Activated CD8-positive, alpha-beta memory T cell treated with anti-CD3 and anti-CD28 coated beads, Interleukin-2, amount 50 U/mL, for 48 hours (primary cell): ENCODE measurements at regions not wholly inside any gene's neighbourhood (a gene's known extent, or its start where the extent isn't known, plus 50 kb on each side); places are given as distances from the start of the nearest gene placed in this dataset.

Source experiments
- DNase-seq: peaks from one replicate; pipeline ENCODE4 v3.0.0-alpha.2; 2020

- DNase-seq: no peak
Observed at GRCh38 chr1:175894581-175894980, 151.2 kb upstream of the TNR start.

DNA sequence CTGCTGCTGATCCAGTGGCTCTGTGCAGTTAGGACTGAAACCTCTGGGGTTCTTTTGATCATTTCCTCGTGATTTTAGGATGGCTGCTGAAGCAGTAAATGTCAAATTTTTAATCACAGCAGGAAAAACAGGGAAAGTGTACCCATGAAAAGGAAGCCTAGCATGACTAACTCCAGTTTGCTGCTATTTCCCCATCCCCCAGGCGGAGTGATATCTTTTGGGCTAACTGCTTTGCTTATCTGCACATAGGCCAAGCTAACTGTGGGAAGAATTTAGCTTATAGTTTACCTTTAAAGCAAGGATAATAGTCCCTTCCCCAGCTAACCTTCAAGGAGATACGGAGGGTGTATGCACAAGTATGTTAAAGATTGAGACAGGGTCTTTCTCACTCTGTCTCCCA lies 149.8 kb upstream of the TNR start:
- no peak for DNase-seq

DNA sequence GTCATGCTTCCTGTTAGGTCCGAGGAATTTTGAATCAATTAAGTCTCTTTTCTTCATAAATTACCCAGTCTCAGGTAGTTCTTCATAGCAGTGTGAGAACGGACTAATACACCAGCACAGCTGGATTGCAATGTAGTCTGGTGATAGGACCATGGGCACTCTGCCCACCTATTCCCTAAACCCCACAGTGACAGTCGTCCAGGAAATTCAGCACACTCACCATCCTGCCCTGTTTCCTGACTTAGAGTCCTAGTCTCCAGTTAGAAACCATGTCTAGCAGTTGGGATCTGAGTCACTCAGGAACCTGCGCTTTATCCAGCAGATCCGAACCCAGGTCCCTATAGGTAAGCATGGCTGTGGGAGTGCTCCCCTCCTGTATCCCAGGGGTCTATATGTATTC lies 149.3 kb upstream of the TNR start:
- DNase-seq: peak; percentile 15

- peak; percentile 34 for DNase-seq
Observed at GRCh38 chr1:175891783-175892309, 148.5 kb upstream of the TNR start.

- DNase-seq: peak; percentile 13
Observed at GRCh38 chr1:175890958-175891357, 147.6 kb upstream of the TNR start.

GRCh38 chr1:175889848-175890247 lies 146.5 kb upstream of the TNR start:
- no peak for DNase-seq

DNA sequence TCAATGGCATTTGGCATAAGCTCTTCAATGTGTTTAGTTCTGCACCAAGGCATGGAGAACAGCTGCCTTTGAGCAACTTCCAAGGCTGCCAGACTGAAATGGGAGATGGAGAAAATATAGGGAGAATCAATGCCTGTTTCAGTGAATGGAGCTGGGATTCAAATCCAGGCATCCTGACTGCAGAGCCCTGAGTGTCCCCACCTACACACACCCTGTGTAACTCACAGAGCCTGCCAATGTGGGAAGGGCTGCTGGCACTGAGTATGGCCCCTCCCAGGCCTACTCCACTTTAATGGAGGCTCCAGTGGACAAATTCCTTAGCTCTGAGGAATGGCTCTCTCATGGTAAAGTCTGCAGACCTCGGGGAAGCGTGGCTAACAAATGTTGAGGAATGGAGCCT lies 145.6 kb upstream of the TNR start:
- no peak for DNase-seq

GRCh38 chr1:175887981-175888428 lies 144.6 kb upstream of the TNR start:
- peak; percentile 56 for DNase-seq

DNA sequence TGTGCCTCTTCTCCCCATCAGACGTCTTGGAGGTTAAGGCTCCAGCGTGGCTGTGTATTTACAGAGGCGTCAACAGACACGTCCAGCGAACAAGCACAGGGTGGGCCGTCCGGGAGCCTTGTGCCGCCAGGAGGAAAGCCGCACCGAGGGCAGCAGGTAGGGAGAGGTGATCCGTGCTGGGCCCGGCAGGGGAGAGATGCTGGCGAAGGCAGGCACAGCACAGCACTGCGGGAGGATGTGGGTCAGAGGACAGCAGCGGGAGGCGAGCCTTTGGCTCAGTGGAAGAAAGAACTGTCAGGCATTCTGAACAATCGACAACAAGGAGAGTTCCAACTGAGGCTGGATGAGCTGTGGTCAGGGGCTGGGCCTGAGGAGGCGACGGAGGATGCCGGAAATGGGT lies 144.1 kb upstream of the TNR start:
- DNase-seq: no peak

DNA sequence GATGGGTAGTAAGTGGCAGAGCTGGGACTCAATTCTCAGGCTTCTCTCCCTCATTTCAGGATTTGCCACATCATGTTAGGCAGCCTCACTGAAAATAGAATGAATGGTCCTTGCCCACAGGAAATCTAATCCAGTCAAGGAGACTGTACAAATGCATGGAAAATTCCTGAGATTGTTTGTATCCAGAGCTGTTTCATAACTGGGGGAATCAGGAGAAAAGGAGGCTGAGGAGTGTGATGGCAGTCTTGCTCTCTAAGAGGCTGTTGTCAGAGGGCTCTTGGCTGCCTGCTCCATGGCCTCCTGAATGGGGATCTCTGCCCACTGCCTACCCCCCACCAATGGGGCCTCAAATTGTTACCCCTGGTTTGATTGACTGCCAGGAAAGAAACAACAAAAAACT lies 141.9 kb upstream of the TNR start:
- no peak for DNase-seq

DNA sequence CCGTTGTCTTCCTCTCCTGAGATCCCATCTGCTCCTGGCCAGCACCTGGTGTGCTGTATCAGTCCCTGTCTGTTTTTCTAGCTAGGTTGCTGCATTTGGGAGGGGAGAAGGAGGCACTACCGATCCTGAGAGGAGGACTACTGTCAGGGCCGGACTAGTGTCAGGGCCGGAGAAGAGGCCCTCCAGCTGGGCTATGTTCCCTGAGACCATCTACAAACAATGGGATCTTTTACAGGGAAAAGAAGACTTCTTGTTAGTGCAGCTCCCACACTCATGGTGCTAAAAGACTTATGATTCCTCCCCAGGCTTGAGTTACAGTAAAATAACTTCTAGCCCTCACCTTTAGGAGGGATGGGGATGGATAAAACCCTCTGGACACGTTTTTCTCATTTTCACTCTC lies 141.0 kb upstream of the TNR start:
- no peak for DNase-seq

- no peak for DNase-seq
Observed at GRCh38 chr1:175882192-175882591, 138.8 kb upstream of the TNR start.

- no peak for DNase-seq
Observed at GRCh38 chr1:175881246-175881976, 138.0 kb upstream of the TNR start.

DNA sequence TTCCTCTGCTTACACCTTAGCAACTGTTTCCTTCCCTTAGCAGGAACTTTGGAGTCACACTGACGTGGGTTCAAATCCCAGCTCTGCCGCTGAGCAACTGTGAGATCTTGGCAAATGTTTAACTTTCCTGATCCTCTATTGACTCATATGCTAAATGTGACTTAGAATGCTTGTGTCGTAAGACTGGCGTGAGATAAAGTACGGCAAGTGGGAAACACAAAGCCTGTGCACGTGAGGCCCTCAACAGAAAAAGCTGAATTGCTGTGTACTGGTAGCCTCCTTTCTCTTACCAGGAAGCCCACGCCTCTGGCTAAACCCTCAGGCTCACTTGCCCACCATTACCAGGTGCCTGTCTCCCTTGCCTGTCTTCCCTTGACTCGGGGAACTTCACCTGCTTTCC lies 135.4 kb upstream of the TNR start:
- DNase-seq: no peak

- DNase-seq: no peak
Observed at GRCh38 chr1:175877939-175878737, 134.7 kb upstream of the TNR start.

DNA sequence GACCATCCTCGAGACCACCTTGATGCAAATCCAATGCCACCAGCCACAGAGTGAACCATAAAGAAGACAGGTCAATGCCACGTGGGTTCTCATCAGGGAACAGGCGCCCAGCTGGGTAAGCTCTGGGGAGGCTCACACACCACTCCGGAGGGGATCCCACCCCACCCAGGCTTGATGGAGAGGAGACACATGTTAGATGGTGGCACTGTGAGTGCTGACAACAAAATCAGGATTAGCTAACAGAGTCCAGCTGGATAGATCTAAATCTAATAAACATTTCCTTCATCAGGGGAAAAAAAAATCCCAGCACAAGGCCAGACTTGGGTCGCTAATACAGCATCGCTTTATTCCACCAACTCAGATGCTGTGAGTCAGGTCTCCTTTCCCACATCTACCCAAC lies 132.2 kb upstream of the TNR start:
- no peak for DNase-seq

DNA sequence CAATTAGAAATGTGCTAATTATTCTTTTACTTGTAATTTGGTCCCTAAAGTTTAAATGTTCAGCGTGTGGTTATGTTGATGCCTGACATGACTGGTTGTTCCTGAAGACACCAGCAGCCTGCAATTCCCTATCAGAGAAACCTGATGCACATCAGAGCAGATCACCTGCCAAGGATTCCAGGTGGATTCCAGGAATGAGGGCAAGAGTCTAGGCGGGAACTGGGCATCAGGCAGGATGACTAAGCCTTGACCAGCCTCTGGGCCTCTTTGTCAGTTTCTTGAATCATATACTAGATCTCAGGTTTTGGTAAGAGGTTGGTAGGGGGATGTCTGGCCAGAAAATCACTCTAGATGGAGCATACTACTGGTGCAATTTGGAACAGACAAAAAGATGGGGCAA lies 130.7 kb upstream of the TNR start:
- no peak for DNase-seq

GRCh38 chr1:175873290-175873935 lies 130.0 kb upstream of the TNR start:
- no peak for DNase-seq

GRCh38 chr1:175872588-175872987 lies 129.2 kb upstream of the TNR start:
- no peak for DNase-seq

GRCh38 chr1:175871647-175872046 lies 128.3 kb upstream of the TNR start:
- no peak for DNase-seq

GRCh38 chr1:175870217-175870616 lies 126.8 kb upstream of the TNR start:
- DNase-seq: no peak

DNA sequence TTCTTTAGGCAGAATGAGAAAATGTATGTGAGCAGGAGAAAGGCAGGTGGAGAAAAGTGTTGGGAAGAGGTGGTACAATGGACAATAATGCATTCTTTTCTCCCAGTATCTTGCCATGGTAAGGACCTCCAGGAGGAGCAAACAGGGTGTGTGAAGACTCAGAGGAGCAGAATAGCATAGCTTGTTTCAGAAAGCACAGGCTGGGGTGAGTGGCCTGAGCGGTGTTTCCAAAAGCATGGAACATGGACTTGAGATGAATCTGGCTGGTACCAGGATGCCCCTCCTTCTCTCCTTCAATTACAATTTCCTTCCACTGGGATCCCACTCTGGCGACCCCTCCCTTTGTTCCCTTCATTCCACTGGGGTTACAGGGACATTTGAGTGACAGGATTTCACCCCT lies 123.4 kb upstream of the TNR start:
- DNase-seq: no peak

DNA sequence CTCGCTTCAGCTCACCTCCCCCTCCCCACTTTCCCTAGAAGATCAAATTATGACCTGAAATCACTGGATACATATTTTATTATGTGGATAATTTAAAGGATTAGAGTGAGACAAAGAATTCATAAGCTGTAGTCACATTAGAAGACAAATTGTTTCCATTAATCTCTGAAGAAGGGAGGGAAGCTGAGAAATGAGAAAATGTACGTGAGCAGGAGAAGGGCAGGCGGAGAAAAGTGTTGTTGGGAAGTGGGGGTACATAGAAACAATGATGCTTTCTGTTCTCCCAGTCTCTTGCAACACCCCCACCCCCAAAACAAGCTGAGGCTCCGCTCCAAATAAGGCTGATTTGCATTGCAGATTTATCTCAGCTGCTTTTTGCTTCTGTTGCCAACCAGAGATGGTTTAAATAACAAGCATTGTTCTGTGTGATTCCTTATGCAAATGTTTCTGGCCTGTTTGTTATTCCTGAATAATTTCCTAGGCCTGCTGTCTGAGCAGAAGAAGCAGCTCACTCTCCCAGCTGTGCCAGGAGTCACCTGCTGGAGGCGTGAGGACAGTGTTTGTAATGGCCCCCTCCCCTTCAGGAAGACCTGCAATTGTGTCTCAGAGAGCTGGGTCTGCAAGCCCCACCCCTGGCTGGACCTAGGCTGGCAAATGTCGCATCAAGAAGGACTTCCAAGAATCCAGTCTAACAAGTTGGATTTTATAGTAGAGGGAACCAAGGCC lies 121.8 kb upstream of the TNR start:
- DNase-seq: no peak
